ENCODE measurements at regions not wholly inside any gene's neighbourhood (a gene's known extent, or its start where the extent isn't known, plus 50 kb on each side); places are given as distances from the start of the nearest gene placed in this dataset.

- no peaks in the 10 kb centered on the region for H3K9me3 ChIP-seq (ENCODE audit: insufficient read depth in 2 of 2, low read depth in 1 of 2, low read length in 1 of 2)
- POLR2A ChIA-PET (ENCODE audit: partially characterized antibody): no interaction called here
- H3K23ac ChIP-seq (ENCODE audit: insufficient read length): no peak overlapping the region
- H2BK120ac ChIP-seq (replicated peaks; ENCODE audit: low read depth, low read length): no peak overlapping the region
- no peaks in the 10 kb centered on the region for H3K79me1 ChIP-seq (ENCODE audit: low read depth, low read length)
- H2AK5ac ChIP-seq (ENCODE audit: low read depth, low read length): no peak overlapping the region
- no peaks in the 10 kb centered on the region for H3K36me3 ChIP-seq (ENCODE audit: control insufficient read depth in 2 of 4, insufficient read depth in 4 of 4, low read length in 3 of 4)
- no peak overlapping the region for H3K4me2 ChIP-seq (ENCODE audit: insufficient read depth in 1 of 2, low read depth in 2 of 2, low read length in 2 of 2)
- no peak overlapping the region for H4K91ac ChIP-seq (replicated peaks; ENCODE audit: insufficient read length, low read length)
- no peak overlapping the region for H3K14ac ChIP-seq (ENCODE audit: insufficient read length)
- H2BK15ac ChIP-seq (ENCODE audit: low read length): no peak overlapping the region
- 89% methylated on average over 6 of the region's 7 CpGs; no CpG with 5 or more reads in 1 of the 2 experiments for WGBS, 2 experiments (ENCODE audit: extremely low coverage in 1 of 2, insufficient coverage in 1 of 2, insufficient read length in 1 of 2, insufficient replicate concordance in 2 of 2, low coverage in 1 of 2, low lambda C conversion rate in 2 of 2, missing lambda C conversion rate in 1 of 2)
- H3K79me2 ChIP-seq (ENCODE audit: control insufficient read depth in 1 of 2, insufficient read depth in 2 of 2, low read length in 2 of 2): no peaks in the 10 kb centered on the region
- H2AFZ ChIP-seq (ENCODE audit: low read length): no peak overlapping the region
- no peak overlapping the region for H3K56ac ChIP-seq (replicated peaks; ENCODE audit: insufficient read length, low read depth, low read length)
- H3K9ac ChIP-seq (replicated peaks in 1 of 4; ENCODE audit: extremely low read depth in 1 of 4, low read depth in 3 of 4, low read length in 3 of 4): no peak overlapping the region
- no peak overlapping the region for H2BK5ac ChIP-seq (ENCODE audit: low read depth, low read length)
- peaks cover 0 to 5% (median 3%) of the 10 kb centered on the region in 4 experiments; a peak in 3 of 7 replicates for H3K4me1 ChIP-seq (replicated peaks in 1 of 4; ENCODE audit: control insufficient read depth in 3 of 4, insufficient read depth in 4 of 4, low read length in 3 of 4)
- H4K8ac ChIP-seq (ENCODE audit: extremely low read depth, insufficient read depth, low read length): no peak overlapping the region
- DNase-seq (ENCODE audit: low read depth in 1 of 2, low spot score in 2 of 2) (no peak), FAIRE-seq (no peak)
- no peak overlapping the region for H3K27ac ChIP-seq (ENCODE audit: low read depth, low read length)
- no peak overlapping the region for H3K4ac ChIP-seq (replicated peaks; ENCODE audit: insufficient read length, low read depth, low read length)
- H2BK20ac ChIP-seq (ENCODE audit: low read length): no peak overlapping the region
- no peaks in the 10 kb centered on the region for H4K20me1 ChIP-seq (replicated peaks in 1 of 2; ENCODE audit: control insufficient read depth in 1 of 2, insufficient read depth in 2 of 2, low read length in 2 of 2)
- H3K23me2 ChIP-seq (ENCODE audit: low read depth, low read length): no peaks in the 10 kb centered on the region
- H2BK12ac ChIP-seq (ENCODE audit: low read depth, low read length): no peak overlapping the region
- H3K18ac ChIP-seq (ENCODE audit: extremely low read depth, low read length): no peak overlapping the region; the same call in 1 of the 2 replicates
- H3K4me3 ChIP-seq (ENCODE audit: extremely low read depth in 1 of 4, insufficient read depth in 2 of 4, low read depth in 3 of 4, low read length in 4 of 4): no peak overlapping the region
- CTCF ChIA-PET (ENCODE audit: partially characterized antibody): no interaction called here
- no peaks in the 10 kb centered on the region for H3K27me3 ChIP-seq (replicated peaks in 1 of 4; ENCODE audit: control insufficient read depth in 3 of 4, extremely low read depth in 1 of 4, insufficient read depth in 3 of 4, low read length in 3 of 4)
- H4K5ac ChIP-seq (ENCODE audit: insufficient read length, low read depth, low read length): no peak overlapping the region
- TF ChIP-seq ASH2L (IDR thresholded peaks at IDR 0.05; ENCODE audit: low read length) (no peak), ATF3 (IDR thresholded peaks at IDR 0.05; ENCODE audit: insufficient read depth, low read depth, low read length) (no peak), CREB1 (IDR thresholded peaks at IDR 0.05) (no peak), NANOG (IDR thresholded peaks at IDR 0.05; ENCODE audit: insufficient read depth, low read depth, low read length, poor library complexity, severe bottlenecking) (no peak), CBX5 (IDR thresholded peaks at IDR 0.05; ENCODE audit: low read depth, low read length) (no peak), USF2 (IDR thresholded peaks at IDR 0.05; ENCODE audit: low read length) (no peak), CHD1 (IDR thresholded peaks at IDR 0.05; ENCODE audit: low read depth, low read length) (no peak), RBBP5 (IDR thresholded peaks at IDR 0.05; ENCODE audit: borderline replicate concordance, low read depth, low read length) (no peak), POLR2AphosphoS5 (IDR thresholded peaks at IDR 0.05; ENCODE audit: low read depth, low read length) (no peak), BCL11A (IDR thresholded peaks at IDR 0.05; ENCODE audit: low read depth in 2 of 2, low read length in 2 of 2) (no peak), SRF (IDR thresholded peaks at IDR 0.05; ENCODE audit: low read depth, low read length) (no peak), BACH1 (IDR thresholded peaks at IDR 0.05; ENCODE audit: low read length) (no peak), YY1 (IDR thresholded peaks at IDR 0.05; ENCODE audit: low read depth, low read length) (no peak), EGR1 (IDR thresholded peaks at IDR 0.05; ENCODE audit: borderline replicate concordance, low read depth, low read length) (no peak), SP4 (IDR thresholded peaks at IDR 0.05; ENCODE audit: low read length) (no peak)
Measured at GRCh38 chr15:77865106-77865610, 212.4 kb downstream of the TBC1D2B start.

Data from H1 (cell line).